Activated CD4-positive, alpha-beta T cell treated with anti-CD3 and anti-CD28 coated beads, Interleukin-10, Interleukin-2, amounts not matched to agents 100 ng/mL and 50 ng/mL, durations not matched to agents 16 hours and 8 hours (primary cell): ENCODE measurements at regions not wholly inside any gene's neighbourhood (a gene's known extent, or its start where the extent isn't known, plus 50 kb on each side); places are given as distances from the start of the nearest gene placed in this dataset.

Experiments used
- DNase-seq: peaks from one replicate; pipeline ENCODE4 v3.0.0-alpha.2; 2020

GRCh38 chr1:181341026-181341632 lies 142.2 kb upstream of the CACNA1E start:
- DNase-seq: no peak

GRCh38 chr1:181344091-181344490 lies 139.2 kb upstream of the CACNA1E start:
- DNase-seq: no peak

GRCh38 chr1:181345146-181345545 lies 138.2 kb upstream of the CACNA1E start:
- no peak for DNase-seq

GRCh38 chr1:181347495-181348390 lies 135.6 kb upstream of the CACNA1E start:
- no peak for DNase-seq

GRCh38 chr1:181349512-181349911 lies 133.8 kb upstream of the CACNA1E start:
- no peak for DNase-seq

- DNase-seq: no peak
Measured at GRCh38 chr1:181350131-181350530, 133.2 kb upstream of the CACNA1E start.

- DNase-seq: no peak
Measured at GRCh38 chr1:181351740-181352139, 131.6 kb upstream of the CACNA1E start.

GRCh38 chr1:181352695-181353094 lies 130.6 kb upstream of the CACNA1E start:
- no peak for DNase-seq

- DNase-seq: no peak
Measured at GRCh38 chr1:181353526-181353925, 129.8 kb upstream of the CACNA1E start.

- no peak for DNase-seq
Measured at GRCh38 chr1:181354865-181355264, 128.5 kb upstream of the CACNA1E start.

- no peak for DNase-seq
Measured at GRCh38 chr1:181356505-181357340, 126.6 kb upstream of the CACNA1E start.

- DNase-seq: no peak
Measured at GRCh38 chr1:181359012-181359411, 124.3 kb upstream of the CACNA1E start.

- no peak for DNase-seq
Measured at GRCh38 chr1:181364801-181365200, 118.5 kb upstream of the CACNA1E start.

GRCh38 chr1:181366910-181367309 lies 116.4 kb upstream of the CACNA1E start:
- no peak for DNase-seq

GRCh38 chr1:181369416-181369815 lies 113.9 kb upstream of the CACNA1E start:
- DNase-seq: no peak

GRCh38 chr1:181383695-181384094 lies 99.6 kb upstream of the CACNA1E start:
- DNase-seq: no peak

- no peak for DNase-seq
Measured at GRCh38 chr1:181386340-181386739, 97.0 kb upstream of the CACNA1E start.

GRCh38 chr1:181386951-181387350 lies 96.4 kb upstream of the CACNA1E start:
- DNase-seq: no peak

GRCh38 chr1:181387702-181388101 lies 95.6 kb upstream of the CACNA1E start:
- no peak for DNase-seq

- no peak for DNase-seq
Measured at GRCh38 chr1:181390410-181391077, 92.8 kb upstream of the CACNA1E start.

GRCh38 chr1:181391301-181391900 lies 91.9 kb upstream of the CACNA1E start:
- DNase-seq: no peak

GRCh38 chr1:181392133-181392532 lies 91.2 kb upstream of the CACNA1E start:
- no peak for DNase-seq
